ENCODE measurements at regions not wholly inside any gene's neighbourhood (a gene's known extent, or its start where the extent isn't known, plus 50 kb on each side); places are given as distances from the start of the nearest gene placed in this dataset.

- no peak for TF ChIP-seq POLR2A (IDR thresholded peaks at IDR 0.05)
- no peak for TF ChIP-seq CTCF (IDR thresholded peaks at IDR 0.05 in 4 of 5, conservative IDR thresholded peaks at IDR 0.05 in 1 of 5)
Observed at GRCh38 chr6:122122202-122122601, 277.2 kb upstream of the HSF2 start.
